MM.1S (cell line): ENCODE measurements at regions not wholly inside any gene's neighbourhood (a gene's known extent, or its start where the extent isn't known, plus 50 kb on each side); places are given as distances from the start of the nearest gene placed in this dataset.

Source experiments
- EZH2 ChIP-seq: fragments of 300-600 bp; sonication (generic); optimal IDR thresholded peaks from 2 replicates; pipeline ENCODE3; 2017; ENCODE audit warnings: low read depth, mild to moderate bottlenecking, antibody characterized with exemption, low read length, mixed read lengths
- EZH2phosphoT487 ChIP-seq: fragments of 300-600 bp; sonication (generic); IDR thresholded peaks from 2 replicates; pipeline ENCODE4 v1.6.1; 2018; ENCODE audit warnings: antibody characterized with exemption, low read length
- TF ChIP-seq, protein P1 (sequence below): fragments of 300-600 bp; sonication (generic); IDR thresholded peaks from 2 replicates; pipeline ENCODE4 v1.5.1; 2016; ENCODE audit warnings: antibody characterized with exemption, low read length, mixed read lengths

DNA sequence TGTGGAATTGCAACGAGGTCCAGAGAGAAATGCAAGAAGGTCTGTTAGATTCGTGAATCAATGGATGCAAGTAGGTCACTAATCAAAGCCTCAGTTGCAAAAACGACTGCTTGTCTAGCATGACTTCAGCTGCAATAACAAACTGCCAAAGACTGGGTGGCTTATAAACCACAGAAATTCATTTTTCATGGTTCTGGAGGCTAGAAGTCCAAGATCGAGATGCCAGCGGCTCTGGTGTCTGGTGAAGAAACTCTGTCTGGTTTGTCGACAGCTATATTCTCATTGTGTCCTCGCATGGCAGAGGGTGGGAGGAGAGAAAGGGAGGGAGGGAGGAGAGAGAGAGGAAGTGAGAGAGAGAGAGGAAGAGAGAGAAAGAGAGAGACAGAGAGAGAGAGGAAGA, 114.7 kb downstream of the MXRA5 start:
- TF ChIP-seq EZH2 = no peak
- TF ChIP-seq, protein P1, sequence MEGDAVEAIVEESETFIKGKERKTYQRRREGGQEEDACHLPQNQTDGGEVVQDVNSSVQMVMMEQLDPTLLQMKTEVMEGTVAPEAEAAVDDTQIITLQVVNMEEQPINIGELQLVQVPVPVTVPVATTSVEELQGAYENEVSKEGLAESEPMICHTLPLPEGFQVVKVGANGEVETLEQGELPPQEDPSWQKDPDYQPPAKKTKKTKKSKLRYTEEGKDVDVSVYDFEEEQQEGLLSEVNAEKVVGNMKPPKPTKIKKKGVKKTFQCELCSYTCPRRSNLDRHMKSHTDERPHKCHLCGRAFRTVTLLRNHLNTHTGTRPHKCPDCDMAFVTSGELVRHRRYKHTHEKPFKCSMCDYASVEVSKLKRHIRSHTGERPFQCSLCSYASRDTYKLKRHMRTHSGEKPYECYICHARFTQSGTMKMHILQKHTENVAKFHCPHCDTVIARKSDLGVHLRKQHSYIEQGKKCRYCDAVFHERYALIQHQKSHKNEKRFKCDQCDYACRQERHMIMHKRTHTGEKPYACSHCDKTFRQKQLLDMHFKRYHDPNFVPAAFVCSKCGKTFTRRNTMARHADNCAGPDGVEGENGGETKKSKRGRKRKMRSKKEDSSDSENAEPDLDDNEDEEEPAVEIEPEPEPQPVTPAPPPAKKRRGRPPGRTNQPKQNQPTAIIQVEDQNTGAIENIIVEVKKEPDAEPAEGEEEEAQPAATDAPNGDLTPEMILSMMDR = no peak
- no peak for TF ChIP-seq EZH2phosphoT487
